A673 (cell line): ENCODE measurements at regions not wholly inside any gene's neighbourhood (a gene's known extent, or its start where the extent isn't known, plus 50 kb on each side); places are given as distances from the start of the nearest gene placed in this dataset.

Source experiments
- EZH2 ChIP-seq: fragments of 200-600 bp; sonication (generic); IDR thresholded peaks from 2 replicates; pipeline ENCODE4 v1.6.1; 2017; ENCODE audit warnings: borderline replicate concordance, low read depth, mild to moderate bottlenecking, mixed read lengths, antibody characterized with exemption, low read length; ENCODE audit not compliant: poor library complexity, severe bottlenecking
- TF ChIP-seq, protein P1 (sequence below): fragments of 300-800, 200-600 bp; sonication (generic); conservative IDR thresholded peaks from 2 replicates; pipeline ENCODE4 v1.5.1; 2017; ENCODE audit warnings: low read depth, mild to moderate bottlenecking, antibody characterized with exemption, low read length, moderate library complexity, mixed read lengths

DNA sequence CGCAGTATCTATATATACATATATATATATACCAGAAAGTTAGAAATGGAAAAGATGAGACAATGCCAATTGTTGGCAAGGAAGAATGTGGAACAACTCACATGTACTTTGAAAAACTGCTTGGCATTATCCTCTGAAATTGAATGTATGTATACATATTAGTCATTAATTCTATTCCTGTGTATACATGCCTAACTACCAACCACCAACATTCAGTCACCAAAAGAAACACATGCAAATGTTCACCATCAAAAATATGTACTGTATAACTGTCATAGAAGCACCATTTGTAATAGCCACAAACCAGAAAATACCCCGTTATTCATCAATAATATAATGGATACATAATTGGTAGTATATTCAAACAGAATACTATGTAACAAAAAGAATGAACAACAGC lies 330.2 kb upstream of the GRAMD2B start:
- TF ChIP-seq, protein P1, sequence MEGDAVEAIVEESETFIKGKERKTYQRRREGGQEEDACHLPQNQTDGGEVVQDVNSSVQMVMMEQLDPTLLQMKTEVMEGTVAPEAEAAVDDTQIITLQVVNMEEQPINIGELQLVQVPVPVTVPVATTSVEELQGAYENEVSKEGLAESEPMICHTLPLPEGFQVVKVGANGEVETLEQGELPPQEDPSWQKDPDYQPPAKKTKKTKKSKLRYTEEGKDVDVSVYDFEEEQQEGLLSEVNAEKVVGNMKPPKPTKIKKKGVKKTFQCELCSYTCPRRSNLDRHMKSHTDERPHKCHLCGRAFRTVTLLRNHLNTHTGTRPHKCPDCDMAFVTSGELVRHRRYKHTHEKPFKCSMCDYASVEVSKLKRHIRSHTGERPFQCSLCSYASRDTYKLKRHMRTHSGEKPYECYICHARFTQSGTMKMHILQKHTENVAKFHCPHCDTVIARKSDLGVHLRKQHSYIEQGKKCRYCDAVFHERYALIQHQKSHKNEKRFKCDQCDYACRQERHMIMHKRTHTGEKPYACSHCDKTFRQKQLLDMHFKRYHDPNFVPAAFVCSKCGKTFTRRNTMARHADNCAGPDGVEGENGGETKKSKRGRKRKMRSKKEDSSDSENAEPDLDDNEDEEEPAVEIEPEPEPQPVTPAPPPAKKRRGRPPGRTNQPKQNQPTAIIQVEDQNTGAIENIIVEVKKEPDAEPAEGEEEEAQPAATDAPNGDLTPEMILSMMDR, result no peak
- TF ChIP-seq EZH2, result no peak
